CD4-positive, alpha-beta T cell treated with Interferon alpha-2 for 1 hour (primary cell): ENCODE measurements at regions not wholly inside any gene's neighbourhood (a gene's known extent, or its start where the extent isn't known, plus 50 kb on each side); places are given as distances from the start of the nearest gene placed in this dataset.

Experiments
- DNase-seq, 2 donors: peaks; one replicate each; pipeline ENCODE4 v3.0.0-alpha.2; 2020 to 2022

DNA sequence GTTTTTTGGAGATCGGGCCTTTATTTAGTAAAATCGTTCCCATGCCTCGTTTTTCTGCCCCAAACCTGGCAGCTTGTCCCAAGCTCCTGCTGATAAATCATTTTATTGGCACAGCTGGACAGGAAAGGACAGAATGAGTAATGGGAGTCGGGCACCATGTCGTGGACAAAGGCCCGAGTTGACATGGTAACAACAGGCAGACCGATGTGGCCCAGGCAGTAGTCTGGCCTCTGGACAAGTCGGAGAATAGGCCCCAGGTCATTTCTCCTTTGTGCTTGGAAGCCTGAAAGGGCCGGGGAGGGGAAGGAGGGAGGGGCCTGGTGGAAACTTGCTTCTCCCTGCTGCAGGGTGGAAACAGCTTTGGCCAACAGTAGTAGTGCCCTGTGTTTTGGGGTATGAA is 234.9 kb downstream of the SUDS3 start:
- DNase-seq = no peak

- no peak for DNase-seq
These were observed 235.4 kb downstream of the SUDS3 start for GRCh38 chr12:118611770-118612169.

GRCh38 chr12:118617611-118618450 is 241.5 kb downstream of the SUDS3 start:
- no peak for DNase-seq

DNA sequence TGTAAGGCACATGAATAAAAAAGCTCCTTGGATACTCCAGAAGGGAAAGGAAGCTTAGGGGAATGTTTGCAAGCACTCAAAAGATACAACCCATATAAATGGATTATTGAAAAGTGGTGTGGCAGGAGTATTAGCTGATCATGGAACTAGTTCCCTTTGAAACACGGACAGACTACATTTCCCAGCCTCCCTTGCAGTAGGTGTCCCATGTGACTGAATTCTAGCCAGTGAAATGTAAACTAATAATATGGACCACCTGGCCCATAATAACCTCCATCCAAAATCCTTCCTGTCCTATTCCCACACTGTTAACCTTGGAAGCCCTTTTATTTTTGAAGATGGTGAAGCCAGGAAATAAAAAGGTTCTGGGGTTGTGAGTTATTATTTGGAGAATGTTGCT is 242.3 kb downstream of the SUDS3 start:
- DNase-seq = no peak

DNA sequence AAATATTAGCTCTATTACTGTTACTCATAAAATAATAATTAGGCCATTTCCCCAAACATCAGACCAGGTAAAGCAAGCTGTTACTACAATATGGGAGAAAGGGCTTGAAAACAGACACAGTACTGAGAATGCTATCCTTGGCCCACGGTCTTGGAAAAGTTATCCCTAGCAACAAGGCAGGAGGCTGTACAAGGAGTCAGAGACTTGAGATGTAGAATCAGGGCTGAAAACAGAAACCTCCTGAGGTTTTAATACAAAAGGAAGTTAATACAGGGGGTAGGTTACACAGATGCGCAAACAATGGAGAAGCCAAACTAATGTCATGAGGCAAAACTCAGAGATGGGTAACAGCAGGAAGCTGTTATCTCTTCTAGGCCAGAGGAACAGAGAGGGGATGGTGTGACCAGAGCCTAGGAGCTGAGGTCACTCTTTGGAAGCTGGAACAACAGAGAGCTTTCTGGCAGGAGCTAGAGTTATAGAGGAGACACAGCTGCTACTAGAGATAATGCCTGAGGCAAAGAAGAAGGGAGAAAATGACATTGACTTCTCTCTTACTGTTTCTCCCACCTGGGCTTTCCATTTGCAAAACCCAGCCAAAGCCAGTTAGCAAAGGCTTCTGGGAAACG is 248.8 kb downstream of the SUDS3 start:
- no peak for DNase-seq

DNA sequence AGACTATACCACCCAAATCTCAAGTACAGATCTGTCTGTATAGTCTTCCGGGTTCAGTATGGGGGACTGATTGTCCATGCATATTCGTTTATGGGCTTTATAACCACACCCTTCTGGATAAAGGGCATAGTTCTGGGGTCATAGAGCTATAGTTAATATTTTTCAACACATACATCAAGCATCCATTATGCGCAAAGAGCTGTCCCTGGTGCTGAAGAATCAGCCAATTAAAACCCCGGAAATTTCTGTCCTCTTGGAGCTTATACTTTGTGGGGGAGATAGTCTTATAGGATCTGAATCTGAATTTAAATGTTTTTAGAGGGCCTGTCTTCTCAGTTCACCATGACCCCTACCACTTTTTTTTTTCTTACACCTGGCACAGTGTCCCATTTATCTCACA is 256.7 kb downstream of the SUDS3 start:
- DNase-seq = no peak

- DNase-seq = no peak
These were observed 258.9 kb downstream of the SUDS3 start for GRCh38 chr12:118635276-118635675.

DNA sequence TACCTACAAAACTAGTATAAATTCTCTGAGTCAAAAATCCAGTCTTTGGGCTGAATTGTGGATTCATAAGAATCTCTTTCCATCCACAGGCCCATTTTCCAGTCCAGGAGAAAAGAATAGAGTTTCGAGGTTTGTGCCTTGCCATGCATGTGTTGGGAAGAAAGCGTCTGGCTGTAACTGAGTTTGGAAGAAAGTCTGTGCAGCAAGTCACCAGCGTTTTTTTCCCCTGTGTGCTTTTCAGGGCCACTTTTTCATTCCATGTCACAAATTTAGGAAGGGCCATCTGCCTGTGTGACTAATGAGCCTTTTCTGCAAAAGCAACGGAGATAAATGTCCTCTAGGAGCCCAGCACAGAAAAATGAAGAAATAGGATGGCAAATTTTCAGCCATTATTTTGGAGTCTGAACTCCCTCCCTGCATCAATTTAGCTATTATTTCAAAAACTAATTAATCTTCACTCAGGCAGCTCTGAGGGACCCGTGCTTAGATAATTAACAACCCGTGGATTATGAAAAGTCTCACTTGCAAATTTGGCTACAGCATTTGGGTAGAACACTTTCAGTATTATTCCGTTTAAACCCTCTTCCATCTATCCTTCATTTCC is 261.5 kb downstream of the SUDS3 start:
- no peak for DNase-seq

DNA sequence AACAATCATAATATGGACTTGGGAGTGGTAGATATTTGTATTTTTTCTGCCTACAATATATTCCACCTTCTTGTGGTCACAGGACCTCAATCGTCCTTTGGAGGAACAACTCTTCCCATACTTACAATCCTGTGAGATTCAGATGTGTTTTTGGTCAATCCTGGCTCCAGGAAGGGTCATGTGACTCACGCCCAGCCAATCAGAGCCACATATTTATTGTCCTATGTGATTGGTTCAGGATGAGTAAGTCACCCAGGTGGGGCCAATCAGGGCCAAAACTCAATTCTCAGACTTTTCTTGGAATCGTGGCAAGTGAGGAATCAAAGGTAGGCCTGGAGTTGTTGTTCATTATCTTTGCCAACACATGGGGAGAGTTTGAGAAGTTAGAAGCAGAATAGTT is 264.9 kb downstream of the SUDS3 start:
- DNase-seq = no peak

DNA sequence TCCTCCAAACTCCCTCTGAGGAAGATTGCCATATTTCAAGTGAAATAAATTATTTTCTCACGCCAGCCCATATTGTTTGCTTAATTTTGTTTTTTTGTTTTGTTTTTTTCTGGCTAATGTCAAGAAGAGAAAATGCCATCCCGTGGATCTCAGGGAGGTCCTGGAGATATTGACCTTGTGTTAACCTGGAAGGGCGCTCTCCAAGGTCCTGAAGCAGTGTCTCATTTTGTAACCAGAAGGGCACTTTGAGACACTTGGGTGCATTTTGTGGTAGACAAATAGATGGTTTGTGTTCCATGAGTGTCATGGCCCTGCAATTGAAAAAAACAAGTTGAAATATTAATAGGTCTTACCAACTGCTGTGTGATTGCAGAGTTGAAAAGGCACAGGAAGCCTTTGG is 268.9 kb downstream of the SUDS3 start:
- DNase-seq = no peak

- DNase-seq = no peak
These were observed 273.6 kb downstream of the SUDS3 start for GRCh38 chr12:118649765-118650585.

GRCh38 chr12:118650586-118650960 is 274.2 kb downstream of the SUDS3 start:
- DNase-seq = no peak

DNA sequence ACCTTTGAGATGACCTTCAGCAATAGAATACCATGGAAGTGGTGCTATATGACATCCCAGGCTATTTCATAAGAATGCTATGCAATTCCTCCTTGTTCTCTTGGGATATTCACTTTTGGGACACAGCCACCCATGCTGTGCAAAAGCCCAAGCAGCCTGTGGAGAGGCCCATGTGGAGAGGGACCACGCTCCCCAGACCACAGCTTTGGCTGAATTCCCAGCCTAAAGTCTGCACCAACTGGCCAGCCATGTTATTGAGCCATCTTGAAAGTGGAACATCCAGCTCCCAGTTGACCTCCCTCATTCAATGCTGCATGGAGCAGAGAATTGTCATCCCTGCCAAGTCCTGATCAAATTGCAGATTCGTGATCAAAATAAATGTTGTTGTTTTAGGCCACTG is 275.1 kb downstream of the SUDS3 start:
- no peak for DNase-seq

DNA sequence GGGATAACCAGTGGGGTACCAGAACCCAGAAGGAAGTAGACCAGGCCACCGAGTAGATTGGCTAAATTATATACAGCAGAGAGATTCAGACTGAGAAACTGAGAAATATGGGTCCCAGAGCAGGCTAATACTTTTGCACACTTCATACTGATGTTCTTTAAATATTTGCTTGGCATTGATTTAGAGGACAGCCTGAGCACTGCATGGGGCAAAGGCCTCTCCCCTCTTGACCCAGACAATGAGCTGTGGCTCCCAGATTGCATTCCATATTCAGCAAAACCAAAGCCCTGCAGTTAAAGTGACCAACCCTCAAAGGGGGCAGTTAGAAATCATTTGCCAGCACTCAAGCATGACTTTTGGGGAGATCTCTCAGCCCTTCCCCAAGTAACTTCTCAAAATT is 279.2 kb downstream of the SUDS3 start:
- no peak for DNase-seq

DNA sequence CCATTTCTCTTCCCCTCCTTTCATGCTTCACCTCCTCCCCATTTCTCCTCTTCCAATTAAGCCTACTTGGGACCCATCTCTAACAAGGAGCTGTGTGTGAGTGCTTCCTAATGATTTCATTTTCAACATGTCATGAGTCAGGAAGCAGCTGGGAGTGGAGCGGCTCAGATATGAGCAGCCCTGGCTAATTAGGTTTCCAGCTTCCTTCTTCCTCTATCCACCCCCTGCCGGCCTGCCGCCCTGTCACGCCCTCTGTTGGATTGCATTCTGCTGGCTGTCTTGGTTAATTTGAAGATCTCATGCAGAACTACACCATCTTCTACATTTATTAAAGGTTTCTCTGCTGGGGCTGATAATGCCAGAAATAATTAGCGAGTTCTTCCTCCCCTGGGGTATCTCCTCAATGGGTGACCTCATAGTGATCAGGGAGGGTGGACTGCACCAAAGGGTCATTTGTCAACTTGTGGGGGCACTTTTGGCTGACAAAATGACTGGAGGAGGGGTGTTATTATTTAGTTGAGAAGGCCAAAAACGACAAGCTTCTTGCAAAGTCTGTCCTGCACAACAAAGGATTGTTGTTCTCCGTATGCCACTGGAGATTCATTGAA is 300.9 kb upstream of the SRRM4 start:
- no peak for DNase-seq

DNA sequence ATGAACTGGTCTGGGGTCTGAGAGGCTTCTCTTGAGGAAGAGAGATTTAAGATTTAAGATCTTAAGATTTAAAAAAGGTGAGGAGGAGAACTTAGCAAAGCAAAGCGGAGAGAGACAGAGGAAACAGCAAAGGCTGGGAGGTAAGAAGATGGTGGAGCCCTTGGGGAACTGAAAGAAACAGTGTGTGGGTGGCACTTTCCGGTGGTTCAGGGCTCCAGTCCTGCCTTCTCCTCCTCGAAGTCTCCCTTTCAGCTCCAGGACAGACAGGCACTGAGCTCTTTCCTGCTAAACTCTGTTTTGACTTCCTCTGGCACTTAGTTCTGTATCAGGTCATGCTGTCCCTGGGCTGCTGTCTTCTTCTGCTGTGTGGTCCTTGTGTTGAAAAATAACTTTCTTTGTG is 298.7 kb upstream of the SRRM4 start:
- no peak for DNase-seq

GRCh38 chr12:118685983-118686607 is 295.2 kb upstream of the SRRM4 start:
- no peak for DNase-seq

DNA sequence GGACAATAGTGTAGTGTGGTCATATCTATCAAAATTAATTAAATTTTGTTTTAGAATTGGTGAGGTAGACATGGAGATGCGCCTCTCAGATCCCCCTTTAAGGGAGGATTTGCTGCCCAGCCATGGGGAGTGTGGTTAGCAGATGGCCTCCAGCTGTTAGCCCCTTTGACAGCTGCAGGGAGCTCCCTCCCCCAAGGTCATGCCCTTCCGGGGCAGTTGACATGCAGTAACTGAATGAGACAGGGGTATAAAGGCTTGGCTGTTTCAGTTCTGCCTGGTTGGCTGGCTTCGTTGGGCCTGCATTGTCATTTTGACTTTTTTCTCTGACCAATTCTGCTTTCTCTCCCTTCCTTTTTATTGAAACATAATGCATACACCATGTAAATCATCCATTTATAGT is 291.5 kb upstream of the SRRM4 start:
- no peak for DNase-seq

GRCh38 chr12:118690506-118690905 is 290.8 kb upstream of the SRRM4 start:
- no peak for DNase-seq

DNA sequence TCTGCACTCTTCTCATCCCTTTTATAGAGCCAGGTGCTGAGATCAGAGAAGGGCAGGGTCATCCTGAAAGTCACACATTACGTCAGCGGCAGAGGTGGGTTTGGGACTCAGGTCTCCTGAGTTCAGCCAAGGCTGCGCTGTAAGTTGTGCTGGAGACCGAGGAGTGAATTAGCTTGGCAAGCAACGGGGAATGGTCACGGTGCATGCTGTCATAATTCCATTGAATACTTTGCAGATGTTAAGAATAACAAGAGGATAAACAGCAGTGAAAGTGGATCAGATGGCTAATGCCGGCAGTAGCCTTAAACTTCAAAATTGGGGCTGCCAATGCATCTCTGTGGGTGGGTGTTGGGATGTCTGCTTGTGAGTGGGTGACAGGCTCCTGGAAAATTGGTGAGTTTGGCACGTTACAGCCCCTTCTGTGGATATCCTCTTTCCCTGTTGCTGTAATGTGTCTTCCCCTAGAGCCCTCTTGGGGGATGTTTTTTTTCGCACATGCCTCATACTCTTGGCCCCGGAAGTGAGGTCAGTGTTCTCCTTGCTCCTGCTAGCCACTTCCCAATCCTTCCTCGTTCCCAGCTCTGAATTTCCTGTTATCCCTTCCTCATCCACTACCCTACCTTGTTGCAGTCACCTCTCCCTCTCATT is 287.1 kb upstream of the SRRM4 start:
- no peak for DNase-seq

GRCh38 chr12:118704527-118705241 is 276.7 kb upstream of the SRRM4 start:
- no peak for DNase-seq
